IMR-90 (cell line): ENCODE measurements at regions not wholly inside any gene's neighbourhood (a gene's known extent, or its start where the extent isn't known, plus 50 kb on each side); places are given as distances from the start of the nearest gene placed in this dataset.

ENCODE experiments used
- BHLHE40 ChIP-seq: fragments of 150-350 bp; IDR thresholded peaks from 2 replicates; pipeline ENCODE4 v1.6.1; 2016; ENCODE audit warnings: mild to moderate bottlenecking, low read depth, low read length
- NFE2L2 ChIP-seq: fragments of 150-350 bp; IDR thresholded peaks from 2 replicates; pipeline ENCODE4 v1.6.1; 2016; ENCODE audit warnings: low read depth, mild to moderate bottlenecking, low read length
- TF ChIP-seq, protein P1 (sequence below): conservative IDR thresholded peaks from 2 replicates; pipeline ENCODE4 v1.5.1; 2012; ENCODE audit warnings: mild to moderate bottlenecking, low read depth, low read length, improper control_type of control experiment
- TF ChIP-seq, protein P2 (sequence below): fragments of 150-350 bp; IDR thresholded peaks from 2 replicates; pipeline ENCODE4 v1.6.1; 2017; ENCODE audit warnings: mild to moderate bottlenecking, antibody characterized with exemption, low read length, low read depth

DNA sequence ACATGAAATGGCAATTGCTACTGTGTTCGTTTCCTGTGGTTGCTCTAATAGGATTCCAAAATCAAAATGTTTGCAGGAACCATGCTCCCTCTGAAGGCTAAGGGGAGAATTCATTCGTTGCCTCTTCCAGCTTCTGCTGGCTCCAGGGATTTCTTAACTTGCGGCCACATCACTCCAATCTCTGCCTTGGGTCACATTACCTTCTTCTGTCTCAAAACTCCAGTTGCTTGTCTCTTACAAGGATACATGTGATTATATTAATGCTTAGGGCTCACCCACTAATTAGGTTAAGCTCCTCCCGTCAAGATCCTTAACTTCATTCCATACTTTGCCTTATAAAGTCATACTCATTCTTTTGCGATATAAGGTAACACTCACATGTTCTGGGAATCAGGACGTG lies 208.4 kb downstream of the RBM46 start:
- TF ChIP-seq, protein P1, sequence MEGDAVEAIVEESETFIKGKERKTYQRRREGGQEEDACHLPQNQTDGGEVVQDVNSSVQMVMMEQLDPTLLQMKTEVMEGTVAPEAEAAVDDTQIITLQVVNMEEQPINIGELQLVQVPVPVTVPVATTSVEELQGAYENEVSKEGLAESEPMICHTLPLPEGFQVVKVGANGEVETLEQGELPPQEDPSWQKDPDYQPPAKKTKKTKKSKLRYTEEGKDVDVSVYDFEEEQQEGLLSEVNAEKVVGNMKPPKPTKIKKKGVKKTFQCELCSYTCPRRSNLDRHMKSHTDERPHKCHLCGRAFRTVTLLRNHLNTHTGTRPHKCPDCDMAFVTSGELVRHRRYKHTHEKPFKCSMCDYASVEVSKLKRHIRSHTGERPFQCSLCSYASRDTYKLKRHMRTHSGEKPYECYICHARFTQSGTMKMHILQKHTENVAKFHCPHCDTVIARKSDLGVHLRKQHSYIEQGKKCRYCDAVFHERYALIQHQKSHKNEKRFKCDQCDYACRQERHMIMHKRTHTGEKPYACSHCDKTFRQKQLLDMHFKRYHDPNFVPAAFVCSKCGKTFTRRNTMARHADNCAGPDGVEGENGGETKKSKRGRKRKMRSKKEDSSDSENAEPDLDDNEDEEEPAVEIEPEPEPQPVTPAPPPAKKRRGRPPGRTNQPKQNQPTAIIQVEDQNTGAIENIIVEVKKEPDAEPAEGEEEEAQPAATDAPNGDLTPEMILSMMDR = no peak
- TF ChIP-seq NFE2L2 (no peak), BHLHE40 (no peak)
- TF ChIP-seq, protein P2, sequence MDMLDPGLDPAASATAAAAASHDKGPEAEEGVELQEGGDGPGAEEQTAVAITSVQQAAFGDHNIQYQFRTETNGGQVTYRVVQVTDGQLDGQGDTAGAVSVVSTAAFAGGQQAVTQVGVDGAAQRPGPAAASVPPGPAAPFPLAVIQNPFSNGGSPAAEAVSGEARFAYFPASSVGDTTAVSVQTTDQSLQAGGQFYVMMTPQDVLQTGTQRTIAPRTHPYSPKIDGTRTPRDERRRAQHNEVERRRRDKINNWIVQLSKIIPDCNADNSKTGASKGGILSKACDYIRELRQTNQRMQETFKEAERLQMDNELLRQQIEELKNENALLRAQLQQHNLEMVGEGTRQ = no peak
